Thoracic aorta (tissue), 2 donors: ENCODE measurements at regions not wholly inside any gene's neighbourhood (a gene's known extent, or its start where the extent isn't known, plus 50 kb on each side); places are given as distances from the start of the nearest gene placed in this dataset.

Source experiments
- ATAC-seq: fragments of 150-250 bp; one replicate; pipeline ENCODE4 v1.8.0; 2017; ENCODE audit warnings: low read depth; ENCODE audit not compliant: insufficient number of reproducible peaks, low FRiP score
- DNase-seq: peaks from one replicate; pipeline ENCODE4 v3.0.0-alpha.2; 2020; ENCODE audit warnings: low spot score
- H3K27ac ChIP-seq, 2 donors: fragments of 200-600 bp; sonication (generic); 1 replicate in 1 of 2; 2 replicates in 1 of 2; pipeline ENCODE4 v1.5.1; 2016; ENCODE audit warnings: mild to moderate bottlenecking in 2 of 2, moderate library complexity in 2 of 2
- H3K27me3 ChIP-seq: fragments of 200-600 bp; sonication (generic); replicated peaks from 2 replicates; pipeline ENCODE4 v1.6.0; 2016; ENCODE audit warnings: mild to moderate bottlenecking; ENCODE audit not compliant: insufficient read depth
- H3K36me3 ChIP-seq: fragments of 200-600 bp; sonication (generic); one replicate; pipeline ENCODE4 v1.5.1; 2016
- H3K4me1 ChIP-seq, 2 donors: fragments of 200-600 bp; sonication (generic); 1 replicate in 1 of 2; 2 replicates in 1 of 2; pipeline versions ENCODE4 v1.5.1 to v1.6.0; 2016; ENCODE audit warnings: low read depth in 2 of 2, mild to moderate bottlenecking in 1 of 2; ENCODE audit not compliant: control insufficient read depth in 1 of 2
- H3K4me3 ChIP-seq: fragments of 200-600 bp; sonication (generic); 2 replicates; pipeline ENCODE4 v1.5.1; 2016; ENCODE audit warnings: mild to moderate bottlenecking
- H3K9me3 ChIP-seq: fragments of 200-600 bp; sonication (generic); 2 replicates; pipeline ENCODE4 v1.5.1; 2016
- CTCF ChIP-seq: fragments of 200-600 bp; sonication (generic); IDR thresholded peaks from one replicate; pipeline ENCODE4 v1.5.1; 2019; ENCODE audit warnings: antibody characterized with exemption

- no peak for TF ChIP-seq CTCF
- Histone ChIP-seq H3K9me3 (no peaks in the 10 kb centered on the region), H3K27me3 (no peaks in the 10 kb centered on the region), H3K36me3 (no peaks in the 10 kb centered on the region), H3K4me1 (no peaks in the 10 kb centered on the region), H3K4me3 (no peak overlapping the region), H3K27ac (no peak overlapping the region)
- DNase-seq (no peak), ATAC-seq (no peak)
Measured at GRCh38 chr2:76445880-76446279, 735.2 kb upstream of the GCFC2 start.

GRCh38 chr2:76444732-76445131, 734.0 kb upstream of the GCFC2 start:
- ATAC-seq, result no peak
- TF ChIP-seq CTCF, result no peak
- Histone ChIP-seq H3K27me3 (no peaks in the 10 kb centered on the region), H3K27ac (no peak overlapping the region), H3K36me3 (no peaks in the 10 kb centered on the region), H3K4me1 (no peaks in the 10 kb centered on the region), H3K9me3 (no peaks in the 10 kb centered on the region), H3K4me3 (no peak overlapping the region)
- DNase-seq, result no peak

- H3K9me3 ChIP-seq, result no peaks in the 10 kb centered on the region
- H3K27me3 ChIP-seq, result no peaks in the 10 kb centered on the region
- no peak overlapping the region for H3K4me3 ChIP-seq
- no peaks in the 10 kb centered on the region for H3K36me3 ChIP-seq
- TF ChIP-seq CTCF, result no peak
- no peak for DNase-seq
- H3K4me1 ChIP-seq, result no peaks in the 10 kb centered on the region
- ATAC-seq, result no peak
- H3K27ac ChIP-seq, result no peak overlapping the region
Measured at GRCh38 chr2:76437564-76437963, 726.8 kb upstream of the GCFC2 start.

GRCh38 chr2:76429374-76429773, 718.7 kb upstream of the GCFC2 start:
- ATAC-seq, result no peak
- no peak overlapping the region for H3K27ac ChIP-seq
- no peaks in the 10 kb centered on the region for H3K4me1 ChIP-seq
- no peak for TF ChIP-seq CTCF
- no peaks in the 10 kb centered on the region for H3K27me3 ChIP-seq
- H3K9me3 ChIP-seq, result no peaks in the 10 kb centered on the region
- no peak for DNase-seq
- H3K36me3 ChIP-seq, result no peaks in the 10 kb centered on the region
- no peak overlapping the region for H3K4me3 ChIP-seq

GRCh38 chr2:76427452-76427851, 716.7 kb upstream of the GCFC2 start:
- Histone ChIP-seq H3K36me3 (no peaks in the 10 kb centered on the region), H3K4me1 (no peaks in the 10 kb centered on the region), H3K27ac (no peak overlapping the region), H3K4me3 (no peak overlapping the region), H3K9me3 (no peaks in the 10 kb centered on the region), H3K27me3 (no peaks in the 10 kb centered on the region)
- ATAC-seq (no peak), DNase-seq (no peak)
- TF ChIP-seq CTCF, result no peak
